GM23248 (cell line): ENCODE measurements at regions not wholly inside any gene's neighbourhood (a gene's known extent, or its start where the extent isn't known, plus 50 kb on each side); places are given as distances from the start of the nearest gene placed in this dataset.

ENCODE experiments used
- EZH2 ChIP-seq: fragments of 200-600 bp; sonication (generic); IDR thresholded peaks from 2 replicates; pipeline ENCODE4 v1.6.1; 2018; ENCODE audit warnings: antibody characterized with exemption, mild to moderate bottlenecking; ENCODE audit not compliant: insufficient read depth, poor library complexity, severe bottlenecking
- EZH2phosphoT487 ChIP-seq: fragments of 200-600 bp; sonication (generic); IDR thresholded peaks from 2 replicates; pipeline ENCODE4 v1.6.1; 2018; ENCODE audit warnings: antibody characterized with exemption, moderate library complexity, mild to moderate bottlenecking, low read depth; ENCODE audit not compliant: insufficient read depth

- no peak for TF ChIP-seq EZH2
- no peak for TF ChIP-seq EZH2phosphoT487
Observed at GRCh38 chr11:127997594-127997993, 589.8 kb downstream of the ETS1 start.
